GM19452 (cell line): ENCODE measurements at regions not wholly inside any gene's neighbourhood (a gene's known extent, or its start where the extent isn't known, plus 50 kb on each side); places are given as distances from the start of the nearest gene placed in this dataset.
"Not testable (repeated sequence)": the region's sequence is repeated elsewhere in the genome, so short reads cannot be mapped to it uniquely, and the experiment has no call there.

ENCODE experiments used
- ATAC-seq: cut with Tn5 transposase; IDR thresholded peaks from one replicate; pipeline ENCODE4 v1.9.1; 2021; ENCODE audit not compliant: unreplicated experiment

DNA sequence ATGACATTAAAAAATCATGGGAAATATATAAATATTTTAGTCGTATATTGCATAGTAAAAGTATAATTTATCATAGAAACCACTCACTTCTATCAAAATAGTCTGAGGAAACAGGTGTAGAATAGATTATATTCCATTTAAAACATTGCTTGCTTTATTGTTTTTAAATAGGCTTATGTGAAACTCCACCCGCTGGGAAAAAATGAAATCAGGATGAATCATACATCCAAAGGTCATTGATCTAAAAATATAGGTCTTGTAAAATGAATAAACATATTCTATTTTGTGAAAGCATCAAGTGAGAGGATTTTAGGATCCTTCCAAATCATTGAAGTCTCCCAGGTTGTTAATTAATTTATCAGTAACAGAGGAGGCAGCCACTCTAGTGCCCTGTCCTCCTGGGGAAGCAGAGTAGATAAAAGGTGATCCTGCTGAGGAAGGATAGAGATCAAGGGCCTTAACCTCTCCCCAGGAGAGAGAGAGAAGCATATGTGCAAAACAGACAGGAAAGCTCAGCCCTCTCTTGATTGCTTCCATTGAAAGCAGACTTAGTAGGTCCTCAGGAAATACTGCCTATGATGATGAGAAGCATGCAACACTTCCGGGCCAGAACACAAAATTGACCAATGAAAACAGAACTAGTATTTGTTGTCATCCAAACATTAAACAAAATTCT, 96.8 kb upstream of the MAP9 start:
- ATAC-seq: no peak

DNA sequence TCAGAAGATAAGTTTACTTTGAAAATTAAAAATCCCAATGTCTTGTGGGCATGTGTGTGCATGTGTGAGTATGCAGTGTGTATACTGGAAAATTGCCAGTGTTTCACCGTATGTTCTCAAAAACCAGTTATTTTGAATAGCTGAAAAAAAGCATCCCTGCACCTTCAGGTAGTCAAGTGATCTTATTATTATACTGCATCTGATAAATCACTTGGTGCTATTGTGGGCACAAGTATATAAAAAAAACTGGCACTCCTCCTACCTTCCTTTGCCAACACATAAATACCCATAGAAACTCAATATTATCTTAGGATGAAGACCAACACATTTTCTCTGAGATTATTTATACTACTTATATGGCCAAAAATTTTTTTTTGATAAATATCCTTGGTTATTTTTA, 91.5 kb upstream of the MAP9 start:
- no peak for ATAC-seq

DNA sequence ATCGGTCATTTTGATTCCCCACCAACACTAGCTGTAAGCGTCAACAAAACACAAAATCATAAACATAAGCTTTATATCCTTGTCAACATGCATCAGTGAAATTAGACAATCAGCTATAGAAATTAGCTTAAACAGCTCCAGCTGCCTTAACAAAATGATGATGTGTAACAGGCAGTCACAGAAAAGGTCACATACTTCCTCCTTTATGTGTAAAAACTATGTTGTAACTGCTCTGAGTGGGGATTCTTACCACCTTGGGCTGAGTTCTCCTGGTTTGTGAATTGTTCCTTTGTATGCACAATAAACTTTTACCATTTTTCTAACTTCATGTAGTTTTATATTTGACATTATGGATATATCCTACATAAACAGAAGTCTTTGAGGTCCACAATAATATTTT, 73.9 kb upstream of the MAP9 start:
- no peak for ATAC-seq

DNA sequence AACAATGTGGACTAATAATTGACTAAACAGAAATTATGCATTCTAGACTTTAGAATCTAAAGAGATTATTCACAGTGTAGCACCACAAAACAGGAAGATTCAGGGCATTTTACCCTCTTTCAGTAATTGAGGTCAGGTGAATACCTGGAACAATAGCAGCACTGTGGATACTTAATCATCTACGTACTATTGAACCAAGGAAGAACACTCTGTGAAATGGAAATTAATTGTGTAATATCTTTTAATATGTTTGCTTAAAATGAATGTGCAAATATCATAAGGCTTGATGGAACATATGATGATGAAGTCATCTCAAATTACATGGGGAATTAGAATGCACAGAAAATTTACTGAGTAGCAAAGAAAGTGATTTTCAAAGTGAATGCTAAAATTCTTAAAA, 68.5 kb upstream of the MAP9 start:
- no peak for ATAC-seq

DNA sequence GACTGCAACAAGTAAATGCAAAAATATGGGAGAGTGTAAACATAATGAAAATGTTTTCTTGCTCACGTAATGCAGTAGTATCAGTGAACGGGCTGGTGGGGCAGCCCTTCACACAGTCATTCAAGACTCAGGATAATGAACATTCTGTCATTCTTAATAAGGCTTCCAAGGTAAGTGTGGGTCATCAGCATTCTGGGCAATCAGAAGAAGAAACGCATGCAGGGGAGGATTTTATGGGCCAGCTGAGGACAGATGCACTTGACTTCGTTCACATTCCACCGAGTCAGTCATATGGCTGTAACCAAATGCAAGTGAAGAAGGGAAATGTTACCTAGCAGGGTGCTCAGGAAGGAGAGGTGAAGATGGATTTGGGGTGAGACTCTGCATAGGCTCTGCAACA, 68.0 kb upstream of the MAP9 start:
- no peak for ATAC-seq

DNA sequence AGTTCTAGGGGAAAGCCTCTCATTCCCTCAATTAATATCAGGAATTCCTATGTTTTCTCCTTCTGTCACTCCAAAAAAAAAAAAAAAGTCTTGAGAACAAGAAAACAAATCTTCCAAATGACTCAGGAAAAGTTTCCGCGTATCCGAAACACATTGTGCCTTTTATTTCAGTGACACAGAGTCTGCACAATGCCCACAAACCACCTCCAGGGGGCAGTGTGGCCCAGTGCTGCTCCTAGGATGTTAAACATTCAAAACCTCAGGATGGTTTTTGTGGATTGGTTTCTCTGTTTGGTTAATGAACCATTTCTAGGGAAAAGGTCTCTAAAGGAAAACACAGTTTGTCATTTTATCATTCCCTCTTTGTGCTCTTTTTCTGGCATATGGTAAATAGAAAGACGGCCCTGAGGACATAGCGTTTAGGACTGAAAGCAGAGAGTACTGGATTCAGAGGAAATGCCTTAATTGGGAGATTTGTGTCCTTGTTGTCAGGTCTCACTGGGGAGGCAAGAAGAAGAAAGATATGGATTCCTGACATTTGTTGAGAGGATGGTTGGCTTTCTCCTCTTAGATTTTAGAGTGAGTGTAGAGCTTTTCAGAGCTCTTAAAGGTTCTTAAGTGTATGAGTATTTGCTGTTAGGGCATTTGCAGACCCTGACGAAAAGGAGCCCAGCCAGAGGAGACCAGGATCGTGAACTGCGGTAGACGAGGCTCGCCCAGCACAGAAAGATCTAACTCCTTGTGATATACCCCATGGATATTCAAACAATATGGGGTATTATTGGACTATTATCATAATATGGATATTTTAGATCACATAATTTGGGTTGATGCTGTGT, 65.7 kb upstream of the MAP9 start:
- peak; percentile 88 for ATAC-seq

DNA sequence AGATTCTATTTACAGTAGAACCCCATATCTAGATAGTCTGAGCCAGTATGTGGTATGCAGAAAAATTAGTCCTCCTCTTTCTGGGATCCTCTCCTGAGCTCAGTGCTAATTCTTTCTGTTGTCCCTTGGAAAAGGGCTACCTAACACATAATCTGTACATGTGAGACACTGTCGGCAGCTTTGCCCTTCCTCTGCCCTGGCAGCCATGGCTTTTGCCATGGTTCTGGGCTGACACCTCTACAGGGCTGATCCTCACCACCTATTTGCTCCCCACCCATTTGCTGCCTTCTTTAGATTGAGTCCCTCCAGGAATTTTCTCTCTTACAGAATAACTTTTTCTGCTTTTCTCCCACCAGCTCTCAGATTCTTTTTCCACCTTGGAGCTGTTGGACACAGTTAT, 64.7 kb upstream of the MAP9 start:
- no peak for ATAC-seq

DNA sequence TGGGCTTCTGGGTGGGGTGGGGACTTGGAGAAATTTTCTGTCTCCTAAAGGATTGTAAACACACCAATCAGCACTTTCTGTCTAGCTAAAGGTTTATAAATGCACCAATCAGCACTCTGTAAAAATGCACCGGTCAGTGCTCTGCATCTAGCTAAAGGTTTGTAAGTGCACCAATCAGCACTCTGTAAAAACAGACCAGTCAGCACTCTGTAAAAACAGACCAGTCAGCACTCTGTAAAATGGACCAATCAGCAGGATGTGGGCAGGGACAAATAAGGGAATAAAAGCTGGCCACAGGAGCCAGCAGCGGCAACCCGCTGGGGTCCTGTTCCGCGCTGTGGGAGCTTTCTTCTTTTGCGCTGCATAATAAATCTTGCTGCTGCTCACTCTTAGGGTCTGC, 63.0 kb upstream of the MAP9 start:
- not testable (repeated sequence) for ATAC-seq

DNA sequence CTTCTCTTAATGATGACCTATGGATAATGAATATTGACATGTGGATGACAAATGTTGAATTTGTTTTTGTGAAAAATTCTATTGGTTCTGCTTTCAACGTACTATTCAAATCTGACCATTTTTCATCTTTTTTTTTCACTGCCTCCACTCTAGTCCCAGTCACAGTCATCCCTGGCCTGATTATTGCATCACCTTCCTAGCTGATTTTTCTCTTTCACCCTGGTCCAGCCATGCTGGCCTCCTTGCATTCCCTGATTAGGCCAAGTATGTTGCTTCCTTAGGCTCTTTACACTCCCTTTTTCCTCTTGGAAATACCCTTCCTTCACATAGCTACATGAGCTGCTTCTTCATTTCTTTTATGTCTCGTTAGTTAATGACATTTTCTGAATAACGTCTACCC, 58.1 kb upstream of the MAP9 start:
- no peak for ATAC-seq

DNA sequence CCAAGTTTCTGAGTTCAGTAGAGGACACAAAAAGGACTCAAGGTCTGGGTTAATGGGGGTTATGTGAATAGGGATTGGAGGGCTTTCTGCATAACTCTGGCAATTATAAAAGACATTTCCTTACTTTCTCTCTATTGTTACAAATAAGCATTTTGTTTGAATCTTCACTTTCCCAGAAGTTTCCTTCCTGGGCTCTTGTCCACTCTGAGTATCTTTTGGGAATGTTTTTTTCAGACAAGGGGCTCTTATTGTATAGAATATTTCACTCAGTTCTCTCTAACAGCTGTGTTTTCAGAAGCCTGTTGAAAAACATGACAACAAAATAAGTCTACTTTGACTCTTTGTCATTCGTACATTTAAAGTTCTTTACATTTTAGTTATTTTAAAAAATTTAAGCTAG, 57.6 kb upstream of the MAP9 start:
- ATAC-seq: no peak

DNA sequence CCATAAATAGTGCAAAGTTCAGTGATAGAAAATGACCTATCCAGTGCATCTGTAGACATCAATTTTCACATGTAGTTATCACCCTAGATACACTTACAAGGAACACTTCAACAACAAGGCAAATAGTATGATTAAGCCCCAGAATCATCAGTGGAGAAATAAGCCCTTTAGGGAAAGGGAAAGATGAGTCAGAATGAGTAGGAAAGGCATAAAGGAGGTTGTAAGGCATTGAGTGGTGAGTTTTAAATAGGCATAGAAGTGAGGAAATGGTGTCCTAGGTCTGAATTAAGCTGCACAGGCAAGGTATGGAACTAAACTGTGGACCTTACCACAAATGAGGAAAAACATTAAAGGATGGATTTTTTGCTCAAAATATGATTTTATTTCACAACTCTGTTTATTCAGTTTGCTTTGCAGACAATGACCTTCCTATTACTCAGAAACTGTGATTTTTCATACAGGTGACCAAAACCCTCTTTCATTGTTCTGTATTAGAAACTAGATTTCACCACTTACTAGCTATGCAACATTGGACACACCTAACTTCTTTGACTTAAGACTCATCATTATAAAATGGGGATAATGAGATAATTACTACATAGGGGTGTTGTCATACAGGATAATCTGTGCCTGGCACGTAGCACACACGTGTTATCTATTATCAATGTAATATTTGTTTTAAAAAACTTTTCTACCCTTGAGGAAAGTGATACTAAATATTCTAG, 57.0 kb upstream of the MAP9 start:
- no peak for ATAC-seq

DNA sequence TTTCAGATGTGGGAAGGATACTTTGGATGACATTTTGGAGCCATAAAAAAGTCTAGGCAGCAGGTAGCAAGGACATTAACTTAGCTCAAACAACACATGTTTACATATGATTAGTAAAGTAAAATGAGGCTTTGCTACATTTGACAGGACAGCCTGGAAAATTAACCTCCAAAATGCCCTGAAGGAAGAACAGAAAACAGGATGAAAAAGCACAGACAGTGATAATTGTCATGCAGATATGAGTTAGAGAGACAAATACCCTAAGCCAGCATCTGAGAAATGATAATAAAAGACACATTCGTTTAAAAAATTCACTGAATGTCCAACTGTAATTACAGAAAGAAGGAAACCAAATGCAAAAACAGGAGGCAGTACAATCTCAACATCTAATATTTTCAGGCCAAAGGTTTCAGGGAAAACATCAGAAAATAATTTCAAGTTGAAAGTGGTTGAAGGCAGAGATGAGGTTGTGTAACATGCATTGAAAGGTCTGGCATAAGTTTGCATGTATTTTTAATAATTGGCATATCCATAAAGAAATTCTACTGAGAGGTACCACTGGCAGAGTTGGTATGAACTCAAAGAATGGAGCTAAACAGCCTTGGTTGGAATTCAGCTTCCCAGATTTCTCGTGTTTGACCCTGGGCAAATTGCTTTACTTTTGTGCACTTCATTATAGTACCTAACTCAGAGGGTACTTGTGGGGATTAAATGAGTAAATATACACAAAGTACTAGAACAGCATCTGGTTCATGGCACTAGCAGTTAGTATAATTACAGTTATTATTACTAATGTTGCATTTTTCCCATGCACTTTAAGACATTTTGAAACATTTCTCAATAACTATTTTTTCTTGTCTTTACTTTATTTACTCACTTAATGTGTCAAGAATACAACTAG, 54.4 kb upstream of the MAP9 start:
- no peak for ATAC-seq

DNA sequence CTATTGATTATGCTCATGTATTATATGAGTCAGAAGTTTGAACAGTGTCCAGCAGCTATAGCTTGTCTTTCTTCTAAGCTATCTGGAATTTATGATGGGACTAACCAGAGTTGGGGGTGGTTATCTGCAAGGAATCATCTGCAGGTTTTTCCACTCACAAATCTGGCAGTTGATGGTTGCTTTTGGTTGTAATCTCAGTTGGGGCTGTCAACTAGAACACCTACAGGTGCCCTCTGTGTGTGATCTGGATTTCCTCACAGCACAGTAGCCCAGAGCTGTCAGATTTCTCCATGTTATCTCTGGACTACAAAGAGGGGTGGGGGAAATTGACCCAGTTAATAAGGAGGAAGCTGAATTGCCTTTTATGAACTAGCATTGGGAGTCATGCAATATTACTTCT, 51.4 kb upstream of the MAP9 start:
- no peak for ATAC-seq

DNA sequence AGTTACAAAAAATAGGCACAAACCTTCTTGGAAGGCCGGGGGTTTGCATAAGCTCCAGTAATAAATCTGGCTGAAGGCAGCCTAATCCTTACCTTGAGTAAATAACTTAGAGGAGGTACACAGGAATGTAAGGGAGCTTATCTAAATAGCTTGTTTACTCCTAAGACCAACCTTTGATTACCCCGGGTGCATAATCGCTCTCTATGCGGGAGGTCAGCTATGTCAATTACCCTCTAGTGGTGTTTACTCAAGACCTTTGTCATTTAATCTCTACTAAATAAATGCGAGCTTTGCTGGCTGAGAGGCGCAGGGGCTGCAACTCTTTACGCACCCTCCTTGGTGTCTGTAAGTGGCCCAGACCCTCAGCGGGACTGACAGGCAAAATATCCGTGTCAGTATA, 50.2 kb upstream of the MAP9 start:
- no peak for ATAC-seq
